ENCODE measurements at regions not wholly inside any gene's neighbourhood (a gene's known extent, or its start where the extent isn't known, plus 50 kb on each side); places are given as distances from the start of the nearest gene placed in this dataset.

GRCh38 chr7:51797371-51797770 lies 480.8 kb upstream of the COBL start:
- no peak overlapping the region for H3K4me3 ChIP-seq (ENCODE audit: low read depth, low read length)
- TF ChIP-seq CTCF (IDR thresholded peaks at IDR 0.05; ENCODE audit: insufficient read depth, low read length) = no peak
- DNase-seq (ENCODE audit: low read depth) = no peak

GRCh38 chr7:51792796-51793195 lies 476.2 kb upstream of the COBL start:
- no peak for DNase-seq (ENCODE audit: low read depth)
- no peak for TF ChIP-seq CTCF (IDR thresholded peaks at IDR 0.05; ENCODE audit: insufficient read depth, low read length)
- no peak overlapping the region for H3K4me3 ChIP-seq (ENCODE audit: low read depth, low read length)

GRCh38 chr7:51789489-51789888 lies 472.9 kb upstream of the COBL start:
- TF ChIP-seq CTCF (IDR thresholded peaks at IDR 0.05; ENCODE audit: insufficient read depth, low read length) = no peak
- DNase-seq (ENCODE audit: low read depth) = no peak
- no peak overlapping the region for H3K4me3 ChIP-seq (ENCODE audit: low read depth, low read length)

- no peak for TF ChIP-seq CTCF (IDR thresholded peaks at IDR 0.05; ENCODE audit: insufficient read depth, low read length)
- no peak overlapping the region for H3K4me3 ChIP-seq (ENCODE audit: low read depth, low read length)
- DNase-seq (ENCODE audit: low read depth) = no peak
Observed at GRCh38 chr7:51786284-51786683, 469.7 kb upstream of the COBL start.

GRCh38 chr7:51785876-51786275 lies 469.3 kb upstream of the COBL start:
- DNase-seq (ENCODE audit: low read depth) = no peak
- no peak for TF ChIP-seq CTCF (IDR thresholded peaks at IDR 0.05; ENCODE audit: insufficient read depth, low read length)
- H3K4me3 ChIP-seq (ENCODE audit: low read depth, low read length) = no peak overlapping the region

- TF ChIP-seq CTCF (IDR thresholded peaks at IDR 0.05; ENCODE audit: insufficient read depth, low read length) = no peak
- H3K4me3 ChIP-seq (ENCODE audit: low read depth, low read length) = no peak overlapping the region
- no peak for DNase-seq (ENCODE audit: low read depth)
Observed at GRCh38 chr7:51785171-51785570, 468.6 kb upstream of the COBL start.

- no peak for TF ChIP-seq CTCF (IDR thresholded peaks at IDR 0.05; ENCODE audit: insufficient read depth, low read length)
- no peak overlapping the region for H3K4me3 ChIP-seq (ENCODE audit: low read depth, low read length)
- no peak for DNase-seq (ENCODE audit: low read depth)
Observed at GRCh38 chr7:51783241-51783640, 466.6 kb upstream of the COBL start.

Data from fibroblast of the aortic adventitia (primary cell).